Body of pancreas (tissue), 4 donors: ENCODE measurements at regions not wholly inside any gene's neighbourhood (a gene's known extent, or its start where the extent isn't known, plus 50 kb on each side); places are given as distances from the start of the nearest gene placed in this dataset.

Experiments used
- ATAC-seq: fragments of 150-250 bp; one replicate; pipeline ENCODE4 v1.9.1; 2016
- DNase-seq, 4 donors: peaks; one replicate each; pipeline ENCODE4 v3.0.0-alpha.2; 2019
- H3K27ac ChIP-seq, 4 donors: fragments of 200-600 bp; sonication (generic); 1 replicate in 3 of 4; 2 replicates in 1 of 4; pipeline versions ENCODE4 v1.5.1 to v1.6.1; 2016 to 2019; ENCODE audit warnings: mild to moderate bottlenecking in 1 of 4, mixed read lengths in 1 of 4, moderate library complexity in 1 of 4
- H3K27me3 ChIP-seq, 2 donors: fragments of 200-600 bp; sonication (generic); one replicate each; pipeline ENCODE4 v1.6.0; 2016; ENCODE audit warnings: mild to moderate bottlenecking in 1 of 2
- H3K36me3 ChIP-seq, 2 donors: fragments of 200-600 bp; sonication (generic); replicated peaks in 1 of 2; 2 replicates each; pipeline ENCODE4 v1.5.1; 2016; ENCODE audit warnings: low read depth in 2 of 2; ENCODE audit not compliant: insufficient read depth in 1 of 2
- H3K4me1 ChIP-seq: fragments of 200-600 bp; sonication (generic); one replicate; pipeline ENCODE4 v1.6.0; 2016
- H3K4me3 ChIP-seq, 2 donors: fragments of 200-600 bp; sonication (generic); 1 replicate in 1 of 2; 2 replicates in 1 of 2; pipeline ENCODE4 v1.5.1; 2016 to 2019
- H3K9me3 ChIP-seq, 3 donors: fragments of 200-600 bp; sonication (generic); 1 replicate in 2 of 3; 2 replicates in 1 of 3; pipeline ENCODE4 v1.5.1; 2016
- CTCF ChIP-seq, 7 experiments: fragments of 450-650 bp in 4 of 7; fragments of 200-600 bp in 3 of 7; sonication (generic) in 3 of 7; IDR thresholded peaks; one replicate each; pipeline ENCODE4 v1.5.1; 2016 to 2019; ENCODE audit warnings: antibody characterized with exemption in 7 of 7
- POLR2A ChIP-seq, 3 donors: fragments of 450-650 bp; IDR thresholded peaks; one replicate each; pipeline ENCODE4 v1.6.1; 2016; ENCODE audit warnings: antibody characterized with exemption in 3 of 3, mild to moderate bottlenecking in 2 of 3
- WGBS, 2 donors: methylation state at CpG; one replicate each; pipeline ENCODE4 v1.1.5; 2017; 5-methylcytosine and 5-hydroxymethylcytosine counted together
- intact Hi-C: fragments of 100-400 bp; cut with DNase I; formaldehyde crosslinking; loops from one replicate; pipeline ENCODE4 v1.15.1; 2023

DNA sequence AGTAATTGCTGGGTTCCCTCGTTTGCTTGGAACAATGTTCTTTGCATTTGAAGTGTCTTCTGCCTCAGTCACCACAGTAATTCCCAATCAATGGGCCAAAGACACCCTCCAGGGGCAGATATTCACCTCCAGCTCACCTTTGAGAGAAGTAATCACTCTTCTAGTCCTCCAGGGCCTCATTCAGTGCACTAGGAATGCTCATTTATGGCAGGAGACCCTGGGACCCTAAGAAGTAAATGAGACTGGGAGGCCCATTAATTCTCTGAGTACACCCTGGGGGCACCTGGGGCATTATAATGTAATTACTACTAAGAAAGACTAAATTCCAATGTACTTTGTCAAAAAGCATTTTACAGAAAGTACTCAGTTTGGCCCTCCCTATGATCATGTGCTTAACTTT is 158.2 kb upstream of the XYLT1 start:
- WGBS, 2 donors, result 0 to 29% methylated on average over 1 of the region's 1 CpG
- ATAC-seq (no peak), DNase-seq (no peak)
- Histone ChIP-seq H3K4me1 (no peaks in the 10 kb centered on the region), H3K27ac (no peak overlapping the region), H3K27me3 (no peaks in the 10 kb centered on the region), H3K36me3 (no peaks in the 10 kb centered on the region), H3K4me3 (no peak overlapping the region), H3K9me3 (peaks cover 0 to 19% (median 0%) of the 10 kb centered on the region in 3 donors)
- no peak for TF ChIP-seq POLR2A (IDR thresholded peaks at IDR 0.05)
- TF ChIP-seq CTCF (IDR thresholded peaks at IDR 0.05), result no peak
- intact Hi-C loops, result no loop called here

DNA sequence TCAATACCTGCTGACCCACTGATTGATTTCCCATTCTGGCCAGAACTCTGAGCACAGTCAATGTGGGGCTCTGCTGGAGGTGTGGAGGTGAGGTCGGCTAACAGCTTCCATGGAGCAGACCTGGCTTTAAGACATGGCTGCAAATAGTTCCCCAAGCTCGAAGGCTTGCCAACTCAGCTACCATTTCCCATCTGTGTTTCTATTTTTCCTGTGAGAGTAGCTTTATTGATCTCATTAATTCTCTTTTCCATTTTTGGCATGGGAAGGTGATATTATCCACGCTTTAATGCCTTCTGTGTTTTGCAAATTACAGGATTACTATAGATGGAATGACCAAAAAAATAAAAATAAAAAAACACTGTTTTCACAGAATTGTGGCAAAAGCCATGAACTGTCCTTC is 151.6 kb upstream of the XYLT1 start:
- Histone ChIP-seq H3K27ac (no peak overlapping the region), H3K4me1 (no peaks in the 10 kb centered on the region), H3K36me3 (no peaks in the 10 kb centered on the region), H3K4me3 (no peak overlapping the region), H3K27me3 (no peaks in the 10 kb centered on the region), H3K9me3 (peaks cover 0 to 14% (median 0%) of the 10 kb centered on the region in 3 donors)
- TF ChIP-seq CTCF (IDR thresholded peaks at IDR 0.05), result no peak
- no peak for TF ChIP-seq POLR2A (IDR thresholded peaks at IDR 0.05)
- 44 to 59% methylated on average over 3 of the region's 3 CpGs for WGBS, 2 donors
- intact Hi-C loops, result no loop called here
- DNase-seq (no peak), ATAC-seq (no peak)

DNA sequence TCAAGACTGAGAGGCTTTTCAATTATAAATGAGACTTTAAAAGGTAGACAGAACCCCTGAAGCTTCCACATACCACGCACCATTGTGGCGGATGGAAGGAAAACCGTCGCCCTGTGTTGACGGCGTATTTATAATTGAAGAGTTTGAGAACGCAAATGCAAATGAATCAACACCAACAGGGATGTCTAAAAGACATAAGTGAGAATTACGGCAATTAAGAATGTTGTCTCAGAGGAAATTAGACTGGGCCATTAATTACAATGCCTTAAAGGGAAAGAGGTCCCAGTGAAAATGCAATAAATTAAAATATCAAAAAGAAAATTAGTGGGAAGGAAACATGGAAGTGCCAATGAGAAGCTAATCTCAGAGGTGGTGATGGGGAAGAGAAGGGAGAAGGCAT is 148.5 kb upstream of the XYLT1 start:
- intact Hi-C loops, result no loop called here
- 73 to 75% methylated on average over 8 of the region's 8 CpGs for WGBS, 2 donors
- Histone ChIP-seq H3K27me3 (no peaks in the 10 kb centered on the region), H3K4me3 (no peak overlapping the region), H3K27ac (no peak overlapping the region), H3K9me3 (no peaks in the 10 kb centered on the region), H3K4me1 (no peaks in the 10 kb centered on the region), H3K36me3 (no peaks in the 10 kb centered on the region)
- DNase-seq, result no peak
- no peak for TF ChIP-seq POLR2A (IDR thresholded peaks at IDR 0.05)
- no peak for TF ChIP-seq CTCF (IDR thresholded peaks at IDR 0.05)
- ATAC-seq, result no peak

DNA sequence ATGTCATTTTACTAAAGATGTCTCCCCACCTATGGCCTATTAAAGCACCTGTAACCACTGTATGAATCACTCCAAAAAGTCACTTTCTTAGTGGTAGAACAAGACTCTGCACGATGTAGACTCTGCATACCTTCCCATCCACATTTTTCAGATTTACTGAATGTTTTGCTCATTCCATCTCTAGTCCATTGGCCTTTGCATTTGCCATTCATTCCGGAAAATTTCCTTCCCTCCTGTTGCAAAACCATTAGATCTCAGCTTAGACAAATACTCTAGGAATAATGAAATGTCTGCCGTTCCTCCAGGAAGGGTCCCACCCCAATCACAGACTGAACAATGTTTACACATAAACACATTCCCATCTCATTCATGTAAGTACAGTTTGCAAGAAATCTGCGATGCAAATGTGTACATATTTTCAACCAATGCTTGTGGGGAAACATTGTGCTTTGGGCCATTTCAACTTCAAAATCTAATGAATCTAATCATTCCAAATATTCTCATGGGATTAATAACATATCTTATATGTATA is 146.3 kb upstream of the XYLT1 start:
- H3K27me3 ChIP-seq, result peaks cover 0 to 4% of the 10 kb centered on the region in 2 donors
- intact Hi-C loops, result no loop called here
- H3K36me3 ChIP-seq, result no peaks in the 10 kb centered on the region
- H3K4me1 ChIP-seq, result no peaks in the 10 kb centered on the region
- H3K9me3 ChIP-seq, result no peaks in the 10 kb centered on the region
- WGBS, 2 donors, result 69 to 74% methylated on average over 4 of the region's 4 CpGs
- DNase-seq, result no peak
- TF ChIP-seq CTCF (IDR thresholded peaks at IDR 0.05) (no peak), POLR2A (IDR thresholded peaks at IDR 0.05) (no peak)
- H3K27ac ChIP-seq, result no peak overlapping the region
- H3K4me3 ChIP-seq, result no peak overlapping the region
- no peak for ATAC-seq

DNA sequence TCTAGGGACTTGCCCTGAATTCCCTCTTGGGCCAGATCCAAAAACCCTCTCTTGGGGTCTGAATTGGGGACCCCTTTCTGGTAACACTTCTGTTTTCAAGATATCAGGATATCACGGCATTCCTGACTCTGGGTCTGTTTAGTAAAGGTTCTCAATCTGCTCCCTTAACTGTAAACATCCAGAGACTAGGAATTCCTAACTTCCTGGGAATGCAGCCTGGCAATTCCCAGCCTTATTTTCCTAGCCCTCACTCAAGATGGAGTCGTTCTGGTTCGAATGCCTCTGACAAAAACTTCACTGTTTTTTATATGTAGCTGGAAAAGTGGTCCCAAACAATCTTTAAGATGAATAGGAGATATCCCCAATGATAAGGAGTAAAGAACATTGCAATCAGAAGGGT is 141.6 kb upstream of the XYLT1 start:
- H3K9me3 ChIP-seq, result no peaks in the 10 kb centered on the region
- 28 to 44% methylated on average over 3 of the region's 3 CpGs for WGBS, 2 donors
- intact Hi-C loops, result no loop called here

More for the DNA sequence above, 141.6 kb upstream of the XYLT1 start:
- TF ChIP-seq POLR2A (IDR thresholded peaks at IDR 0.05) (no peak), CTCF (IDR thresholded peaks at IDR 0.05) (no peak)
- Histone ChIP-seq H3K27ac (no peak overlapping the region), H3K4me3 (no peak overlapping the region), H3K27me3 (peaks cover 0 to 4% of the 10 kb centered on the region in 2 donors), H3K4me1 (no peaks in the 10 kb centered on the region), H3K36me3 (no peaks in the 10 kb centered on the region)
- no peak for DNase-seq
- no peak for ATAC-seq
